GM21526 (cell line): ENCODE measurements at regions not wholly inside any gene's neighbourhood (a gene's known extent, or its start where the extent isn't known, plus 50 kb on each side); places are given as distances from the start of the nearest gene placed in this dataset.

ENCODE experiments used
- ATAC-seq: cut with Tn5 transposase; IDR thresholded peaks from one replicate; pipeline ENCODE4 v1.9.1; 2021; ENCODE audit warnings: moderate library complexity; ENCODE audit not compliant: unreplicated experiment, low FRiP score

DNA sequence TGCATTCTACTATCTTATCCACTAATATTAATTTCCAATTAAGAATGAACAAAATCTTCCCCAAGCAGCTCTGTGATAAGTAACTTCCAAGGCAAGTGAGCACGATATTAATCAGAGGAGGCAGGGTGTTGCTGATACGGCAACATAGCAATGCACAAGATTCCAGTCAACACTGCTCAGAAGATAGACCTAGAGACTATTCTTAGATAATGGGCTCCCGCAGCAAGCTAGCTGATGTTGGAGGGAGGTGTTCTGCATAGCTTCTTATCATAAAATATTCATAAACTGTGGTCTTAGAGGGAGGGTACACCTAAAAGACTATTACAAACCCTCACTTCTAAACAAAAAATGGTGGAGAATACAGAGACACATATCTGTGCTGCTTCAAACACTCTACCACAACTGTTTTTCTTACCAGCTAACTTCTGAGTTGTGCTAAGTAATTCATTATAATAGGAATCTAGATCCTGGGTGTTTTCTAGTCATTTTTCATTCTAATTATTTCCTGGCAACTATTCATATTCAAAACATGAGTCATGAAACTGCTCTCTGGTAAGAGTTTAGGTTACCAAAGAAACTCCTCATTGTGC lies 382.0 kb upstream of the SOX14 start:
- ATAC-seq = no peak

DNA sequence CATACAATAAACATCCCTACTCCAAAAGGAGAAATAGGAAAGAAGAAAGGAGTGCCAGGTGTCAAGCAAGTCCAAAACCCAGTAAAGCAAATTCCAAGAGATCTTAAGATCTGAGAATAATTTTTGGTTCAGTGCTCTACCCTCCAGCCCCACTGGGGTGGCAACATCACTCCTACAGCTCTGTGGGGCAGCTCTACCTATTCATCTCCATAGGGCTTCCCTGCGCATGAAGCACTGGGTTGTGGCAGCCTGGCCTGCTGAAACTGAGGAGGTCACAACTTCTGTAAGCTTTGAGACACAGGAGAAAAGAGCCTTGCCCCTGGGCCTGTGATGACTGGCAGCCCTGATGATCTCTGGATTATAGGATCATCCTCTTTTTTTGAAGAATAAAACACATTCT lies 378.2 kb upstream of the SOX14 start:
- ATAC-seq = no peak

DNA sequence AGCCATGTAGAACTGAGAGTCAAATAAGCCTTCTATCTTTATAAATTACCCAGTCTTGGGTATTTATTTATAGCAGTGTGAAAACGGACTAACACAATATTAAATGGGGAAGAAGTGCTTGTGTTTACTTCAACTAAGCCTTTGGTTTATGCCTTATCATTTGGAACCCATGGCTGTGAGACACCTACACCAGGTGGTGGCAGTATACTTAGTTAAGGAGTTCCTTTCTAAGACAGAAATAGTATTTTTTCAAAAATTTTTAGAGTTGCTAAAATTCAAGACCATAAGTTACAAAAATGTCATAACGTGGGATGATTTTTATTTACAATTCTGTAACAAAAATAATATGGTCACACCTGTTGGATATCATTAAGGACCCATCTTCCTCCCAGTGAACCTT lies 354.5 kb upstream of the SOX14 start:
- ATAC-seq = no peak

DNA sequence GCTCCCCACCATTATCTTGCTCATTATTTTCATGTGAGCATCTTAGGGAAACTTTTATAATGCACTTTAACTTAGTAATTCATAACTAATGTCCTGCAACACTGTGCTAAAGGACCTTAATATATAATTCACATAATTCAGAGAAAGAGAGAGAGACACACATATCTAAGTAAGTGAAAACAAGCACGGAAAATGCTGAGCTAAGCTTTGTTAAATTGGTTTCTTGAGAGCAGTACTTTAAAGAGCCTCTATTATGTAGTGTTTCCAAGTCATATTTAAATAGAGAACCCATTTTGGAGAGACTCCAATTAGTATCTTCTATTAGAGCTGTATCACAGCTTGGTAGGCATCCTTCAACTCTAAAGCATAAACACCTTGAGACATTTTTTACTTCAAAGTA lies 354.1 kb upstream of the SOX14 start:
- no peak for ATAC-seq

DNA sequence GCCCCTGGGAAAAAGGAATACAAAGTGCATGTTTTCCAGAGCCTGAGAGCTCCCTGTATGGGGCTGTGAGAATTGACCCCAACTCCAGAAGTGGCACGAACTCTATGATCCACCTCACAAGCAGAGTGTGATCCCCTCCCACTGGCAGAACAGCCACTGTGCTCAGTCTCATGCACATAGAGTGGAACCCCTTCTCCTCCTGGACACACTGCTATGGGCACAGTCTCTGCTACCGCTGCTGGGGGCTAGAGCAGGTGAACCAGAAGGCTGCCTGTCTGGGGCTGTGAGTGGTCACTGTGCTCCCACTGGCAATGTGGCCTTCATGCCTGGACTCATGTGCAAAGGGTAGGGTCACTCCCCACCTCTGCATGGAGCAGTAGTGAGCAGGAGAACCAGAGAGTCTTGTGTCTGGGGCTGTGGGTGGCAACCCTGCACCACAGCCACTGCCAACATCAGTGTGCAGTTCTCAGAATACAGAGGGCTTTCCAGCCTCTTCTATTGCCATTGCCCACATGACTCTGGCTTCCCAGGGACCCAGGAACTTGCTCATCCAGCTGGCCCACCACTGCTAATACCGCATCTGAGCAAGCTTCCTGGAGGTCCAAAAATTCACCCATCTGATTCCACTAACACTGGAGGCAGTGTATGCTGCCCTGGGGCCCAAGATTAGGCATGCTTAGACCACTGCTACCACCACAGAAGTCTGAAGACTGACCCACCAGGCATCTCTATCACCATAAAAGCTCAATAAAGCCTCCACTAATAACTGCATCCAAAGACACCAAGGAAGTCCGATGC lies 343.7 kb upstream of the SOX14 start:
- no peak for ATAC-seq

DNA sequence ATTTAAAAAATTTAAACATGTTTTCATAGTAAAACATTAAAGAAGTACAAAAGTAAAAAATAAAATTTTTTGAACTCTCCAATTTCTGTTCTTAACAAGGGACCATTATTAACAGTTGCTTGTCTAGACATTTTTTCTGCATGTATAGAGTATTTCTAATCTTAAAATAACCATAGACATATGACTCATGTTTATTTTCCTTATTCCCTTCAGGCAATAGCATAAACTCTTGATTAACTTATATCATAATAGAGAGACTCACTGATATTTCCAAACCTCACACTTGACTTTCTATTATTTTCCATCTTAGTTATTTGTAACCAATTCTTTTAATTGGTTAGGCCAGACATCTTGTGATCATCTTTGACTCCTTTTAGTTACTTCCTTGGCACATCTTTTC lies 325.6 kb upstream of the SOX14 start:
- no peak for ATAC-seq

DNA sequence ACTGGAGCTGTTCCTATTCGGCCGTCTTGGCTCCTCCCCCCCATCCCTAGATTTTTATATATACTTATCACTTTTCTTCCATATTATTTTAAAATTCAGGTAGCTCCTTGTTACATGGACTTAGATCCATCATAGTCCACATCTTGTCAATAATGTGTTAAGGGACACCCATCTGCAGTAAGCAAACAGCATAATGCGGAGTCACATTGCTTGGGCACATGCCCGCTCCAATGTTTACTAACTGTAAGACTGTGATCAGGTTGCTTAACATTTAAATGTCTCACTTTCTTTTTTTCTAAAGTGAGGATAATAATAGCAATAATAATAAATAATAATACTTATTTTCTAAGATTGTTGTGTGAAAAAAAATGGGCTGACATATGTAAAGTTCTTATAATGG lies 303.2 kb upstream of the SOX14 start:
- ATAC-seq = no peak

DNA sequence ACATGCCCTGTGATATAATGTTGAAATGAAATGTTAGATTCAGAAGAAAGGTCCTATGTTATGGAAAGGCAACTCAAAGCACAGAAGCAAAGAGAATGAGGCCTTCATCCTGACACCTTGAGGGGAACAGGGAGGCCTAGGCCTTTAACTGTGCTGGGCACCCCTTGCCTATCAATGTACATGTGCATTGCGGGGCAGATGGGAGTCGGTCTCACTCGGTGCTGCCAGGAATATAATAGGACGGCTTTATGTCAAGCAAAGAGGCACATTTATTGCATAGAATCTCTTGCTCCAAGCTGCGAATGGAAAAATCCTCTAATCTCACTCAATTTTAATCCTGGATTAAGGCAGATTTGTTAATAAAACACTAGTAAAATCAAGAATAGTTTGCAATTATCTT lies 301.0 kb upstream of the SOX14 start:
- ATAC-seq = no peak

DNA sequence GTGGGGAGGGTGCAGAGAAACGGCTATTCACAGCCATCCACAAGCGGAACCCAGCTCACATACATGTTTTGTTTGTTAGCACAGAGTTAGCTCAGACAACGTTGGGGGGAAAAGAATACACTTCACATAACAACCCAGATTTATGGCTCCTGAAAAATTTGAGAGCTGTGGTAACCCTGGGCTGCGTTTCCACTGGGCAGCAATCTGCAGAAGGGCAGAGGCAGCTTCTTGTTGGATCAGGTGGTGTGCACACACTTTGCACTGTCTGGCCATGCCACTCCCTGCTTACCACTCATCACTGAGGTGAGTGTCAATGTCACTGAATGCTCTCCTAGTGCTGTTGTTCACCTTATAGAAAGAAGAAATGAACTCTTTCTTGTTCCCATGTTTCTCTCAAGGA lies 299.8 kb upstream of the SOX14 start:
- ATAC-seq = no peak

DNA sequence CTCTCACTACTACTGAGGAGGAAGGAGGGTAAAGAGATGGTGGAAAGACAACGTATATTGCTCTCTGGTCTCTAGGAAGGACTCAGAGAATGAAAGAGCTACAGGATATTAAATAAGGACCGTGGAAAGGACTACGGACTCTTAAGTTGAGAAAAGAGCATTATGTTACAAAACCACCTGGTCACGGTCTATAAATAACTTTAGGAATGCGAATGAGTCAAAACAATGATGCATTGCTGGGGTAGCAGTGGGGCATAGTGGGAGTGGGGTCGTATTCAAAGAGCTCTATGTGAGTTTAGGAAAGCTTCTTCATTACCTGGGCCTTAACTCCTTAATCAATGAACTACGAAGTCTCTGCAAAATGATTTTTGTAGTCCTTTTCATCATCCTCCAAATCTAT lies 295.7 kb upstream of the SOX14 start:
- ATAC-seq = no peak

DNA sequence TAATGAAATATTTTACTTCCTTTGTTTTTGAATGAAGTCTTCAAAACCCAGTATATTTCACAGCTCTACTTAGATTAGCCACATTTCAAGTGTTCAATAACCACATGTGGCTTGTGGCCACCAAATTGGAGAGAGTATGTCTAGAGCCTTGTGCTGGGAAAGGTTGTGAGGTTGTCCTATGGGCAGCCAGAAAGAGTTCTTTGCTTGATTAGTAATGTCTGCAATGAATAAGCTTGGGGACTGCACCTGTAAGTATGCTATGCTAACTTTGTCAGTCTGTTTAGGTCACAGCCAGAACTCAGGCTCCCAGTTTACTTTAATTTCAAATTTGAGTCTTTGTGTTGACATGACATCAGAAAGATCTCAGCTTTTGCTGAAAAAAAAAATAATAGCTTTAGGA lies 294.9 kb upstream of the SOX14 start:
- no peak for ATAC-seq

DNA sequence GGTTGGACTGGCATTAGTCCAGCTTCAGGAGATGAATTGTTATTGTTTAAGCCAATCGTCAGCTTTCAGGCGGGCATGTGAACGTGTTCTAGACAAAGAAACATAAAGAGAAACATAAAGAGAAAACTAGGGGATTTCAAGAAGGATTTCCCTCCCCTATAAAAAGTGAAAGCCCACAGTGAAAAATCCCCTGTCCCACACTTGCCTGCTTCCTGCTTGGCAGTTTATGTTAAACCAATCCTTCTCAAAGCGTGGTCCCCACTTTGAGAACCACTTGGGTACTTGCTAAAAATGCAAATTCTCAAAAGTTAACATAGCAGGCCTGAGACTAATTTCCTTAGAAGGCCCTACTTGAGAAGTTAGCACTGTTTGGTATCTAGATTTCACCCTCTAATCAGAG lies 293.0 kb upstream of the SOX14 start:
- ATAC-seq = no peak

DNA sequence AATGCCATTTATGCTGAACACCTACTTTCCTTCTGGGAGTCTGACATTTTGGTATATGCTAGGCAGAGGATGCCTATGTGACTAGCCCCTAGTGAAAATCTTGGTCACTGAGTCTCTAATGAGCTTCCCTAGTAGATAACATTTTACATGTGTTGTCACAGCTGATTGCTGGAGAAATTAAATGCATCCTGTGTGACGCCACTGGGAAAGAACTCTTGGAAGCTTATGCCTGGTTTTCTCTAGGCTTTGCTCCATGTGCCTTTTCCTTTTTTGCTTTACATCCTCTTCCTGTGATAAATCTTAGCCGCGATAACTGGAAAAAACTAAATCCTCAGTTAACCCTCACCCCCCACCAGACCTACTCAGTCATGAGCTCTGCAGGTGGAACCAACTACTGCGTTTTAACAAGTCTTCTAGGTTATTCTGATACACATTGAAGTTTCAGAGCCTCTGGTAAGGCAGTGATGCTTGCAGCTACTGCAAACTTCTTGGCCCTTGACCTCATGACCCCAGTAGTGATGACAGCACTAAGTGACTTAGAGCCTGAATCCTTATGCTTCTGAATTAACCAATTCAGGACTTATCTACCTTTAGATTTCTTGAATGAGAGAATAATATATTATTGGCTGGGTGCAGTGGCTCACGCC lies 292.4 kb upstream of the SOX14 start:
- ATAC-seq = no peak

DNA sequence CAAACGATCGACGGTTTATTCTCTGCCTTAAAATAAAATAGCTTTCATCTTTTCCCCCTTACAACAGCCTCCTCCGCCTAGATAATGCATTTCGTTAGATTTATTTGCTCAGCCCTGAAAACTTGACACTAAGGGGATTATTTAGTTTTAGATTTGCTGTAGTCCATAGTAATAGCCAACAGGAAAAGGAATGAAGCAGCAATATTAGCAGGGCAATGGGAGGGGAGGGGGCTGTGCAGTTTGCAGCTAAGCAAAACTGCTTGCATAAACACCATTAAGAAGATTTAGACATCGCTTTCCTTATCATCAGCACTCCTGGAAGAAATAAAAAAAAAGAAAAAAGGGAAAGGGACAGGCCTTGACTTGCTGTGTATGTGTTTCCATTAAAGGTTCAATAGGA lies 286.5 kb upstream of the SOX14 start:
- ATAC-seq = no peak

DNA sequence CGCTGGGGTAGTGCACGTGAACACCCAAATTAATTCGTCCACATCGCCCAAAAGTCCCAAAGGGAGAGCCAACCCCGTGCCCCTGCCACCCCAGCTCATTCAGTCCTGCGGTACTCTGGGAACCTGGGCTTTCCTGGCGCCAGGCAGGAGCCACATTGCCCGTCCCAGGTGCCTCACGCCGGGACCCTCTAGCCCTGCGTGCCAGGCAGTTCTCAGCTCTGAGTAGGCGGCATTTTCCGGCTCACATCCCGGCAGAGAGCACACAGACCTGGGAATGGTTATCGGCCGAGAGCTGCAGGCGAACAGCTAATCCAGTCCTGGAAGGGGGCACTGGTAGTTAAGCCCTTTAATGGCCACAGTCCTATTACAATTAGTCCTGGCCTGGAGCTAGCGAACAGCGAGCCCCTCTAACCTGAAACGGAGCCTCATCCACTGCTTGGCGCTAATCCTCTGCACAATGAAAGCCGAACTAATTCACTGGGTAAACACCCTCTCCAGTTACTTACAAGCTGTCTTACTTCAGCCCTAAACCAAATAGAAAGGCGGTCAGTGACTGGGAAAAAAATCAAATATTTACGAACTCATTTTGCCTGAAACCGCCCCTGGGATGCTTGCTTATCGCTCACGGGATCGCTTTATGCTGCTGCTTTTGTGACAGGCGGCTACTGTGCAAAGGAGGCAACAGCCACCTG lies 254.6 kb upstream of the SOX14 start:
- ATAC-seq = no peak

DNA sequence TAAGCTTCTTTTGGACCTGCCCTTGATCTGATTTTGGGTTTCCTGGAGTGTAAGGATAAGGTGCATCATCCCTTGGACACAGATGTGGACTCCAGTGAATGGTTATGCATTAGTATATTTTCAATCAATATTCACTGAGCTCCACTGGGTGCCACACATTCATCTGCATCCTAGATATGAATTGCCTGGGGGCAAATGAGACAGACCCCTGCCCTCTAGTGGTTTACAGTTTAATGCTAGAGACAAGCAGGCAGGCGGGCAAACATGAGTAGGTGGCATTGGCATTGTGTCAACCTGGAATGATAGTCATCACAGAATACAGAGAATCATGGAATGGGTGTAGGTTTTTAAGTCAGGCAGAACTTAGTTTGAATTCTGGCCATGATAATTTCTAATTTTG lies 252.5 kb upstream of the SOX14 start:
- ATAC-seq = no peak

DNA sequence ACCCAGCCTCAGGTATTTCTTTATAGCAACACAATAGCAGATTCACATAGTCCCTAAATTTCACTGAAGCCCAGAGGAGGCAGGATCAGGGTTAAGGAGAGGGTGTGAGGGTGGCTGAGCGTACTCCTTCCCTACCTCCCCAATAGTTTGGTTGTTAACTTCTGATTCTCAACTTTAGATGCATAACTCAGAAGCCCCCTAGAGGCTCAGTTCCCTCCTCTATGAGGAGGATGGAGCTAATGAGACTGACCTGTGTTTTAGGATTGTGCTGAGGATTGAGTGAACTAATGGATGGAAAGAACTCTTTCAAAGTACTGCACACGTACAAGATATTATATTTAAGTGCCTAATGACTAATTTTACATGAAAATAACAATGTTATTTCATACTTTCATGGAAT lies 249.3 kb upstream of the SOX14 start:
- ATAC-seq = no peak

DNA sequence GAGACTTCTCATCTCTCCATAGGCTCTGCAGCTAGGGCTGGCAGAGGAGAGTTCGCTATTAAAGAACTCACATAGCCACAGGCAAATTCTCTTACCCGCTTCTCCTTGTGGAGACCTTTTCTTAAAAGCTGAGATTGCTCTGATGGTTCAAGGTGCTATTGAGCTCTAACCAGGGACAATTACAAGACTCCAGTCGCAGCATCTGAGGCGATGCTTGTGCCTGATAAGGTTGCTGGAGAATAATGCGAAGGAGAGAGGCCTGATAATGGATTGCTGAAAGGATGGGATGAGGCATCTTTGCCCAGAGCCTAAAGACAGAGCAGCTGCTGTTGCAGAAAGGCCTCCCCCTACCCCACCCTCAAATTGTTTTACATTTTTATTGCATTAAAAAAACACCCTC lies 244.5 kb upstream of the SOX14 start:
- no peak for ATAC-seq

DNA sequence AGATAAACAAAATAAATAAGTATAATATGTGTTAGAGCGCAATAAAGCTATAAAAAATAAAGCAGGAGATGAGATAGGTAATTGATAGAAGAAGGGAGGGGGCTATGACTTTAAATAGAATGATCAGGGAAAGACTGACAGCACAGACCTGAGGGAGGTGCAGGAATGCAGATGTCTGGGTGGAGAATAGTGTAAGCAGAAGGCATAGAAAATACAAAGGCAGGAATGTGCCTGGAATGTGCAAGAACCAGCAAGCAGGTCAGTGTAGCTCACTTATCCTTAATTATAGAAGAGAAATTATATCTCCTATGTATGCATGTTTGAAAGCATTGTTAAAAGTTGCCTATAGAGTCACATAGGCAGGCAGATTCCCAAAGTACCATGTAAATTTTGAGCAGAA lies 239.4 kb upstream of the SOX14 start:
- ATAC-seq = no peak

DNA sequence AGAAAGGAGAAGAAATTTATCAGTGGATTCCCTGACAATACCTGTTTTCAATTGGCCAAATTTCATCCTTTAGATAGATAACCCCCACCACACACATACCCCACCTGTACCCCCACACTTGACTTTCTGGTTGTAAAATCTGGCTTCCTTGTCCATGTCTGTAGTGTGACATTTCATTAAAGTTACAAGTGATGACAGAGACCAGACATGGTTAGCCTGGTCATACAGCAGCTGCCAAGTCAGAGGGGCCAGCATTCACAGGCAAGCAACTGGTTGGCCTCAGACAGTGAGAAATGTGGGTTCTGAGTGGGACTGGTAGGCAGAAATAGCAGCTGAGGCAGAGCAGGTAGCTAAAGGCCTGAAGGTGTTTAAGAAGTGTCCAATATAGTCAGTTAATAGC lies 238.6 kb upstream of the SOX14 start:
- no peak for ATAC-seq

DNA sequence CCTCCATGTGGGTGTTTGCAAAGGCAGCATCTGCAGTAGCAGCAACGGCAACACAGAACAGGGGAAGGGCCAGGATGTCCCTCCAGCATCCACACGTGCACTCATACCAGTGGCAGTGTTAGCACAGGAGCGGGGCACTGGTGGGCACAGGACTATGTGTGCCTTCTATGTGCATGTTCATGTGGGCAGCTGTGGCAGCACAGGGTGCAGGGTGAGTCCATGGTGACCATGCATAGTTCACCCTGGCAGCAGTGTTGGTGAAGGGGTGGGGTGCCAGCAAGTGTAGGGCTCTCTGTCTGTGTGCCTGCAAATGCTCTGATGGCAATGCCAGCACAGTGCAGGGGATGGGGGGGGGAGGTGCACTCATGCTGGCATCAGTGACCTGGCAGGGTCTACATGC lies 222.1 kb upstream of the SOX14 start:
- no peak for ATAC-seq

DNA sequence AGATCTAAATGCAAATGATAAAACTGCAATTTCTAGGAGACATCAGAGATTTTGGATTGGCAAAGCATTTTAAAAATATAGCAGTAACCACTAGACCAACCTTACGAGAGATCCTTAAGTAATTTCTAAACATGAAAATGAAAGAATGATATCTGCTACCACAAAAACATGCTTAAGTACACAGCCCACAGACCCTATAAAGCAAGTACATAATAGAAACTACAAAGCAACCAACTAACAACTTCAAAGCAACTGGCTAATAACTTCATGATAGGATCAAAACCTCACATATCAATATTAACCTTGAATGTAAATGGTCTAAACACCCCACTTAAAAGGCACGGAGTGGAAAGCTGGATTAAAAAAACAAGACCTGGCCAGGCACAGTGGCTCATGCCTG lies 209.9 kb upstream of the SOX14 start:
- no peak for ATAC-seq
